ENCODE measurements at regions not wholly inside any gene's neighbourhood (a gene's known extent, or its start where the extent isn't known, plus 50 kb on each side); places are given as distances from the start of the nearest gene placed in this dataset.

GRCh38 chr12:128068211-128068610 is 198.8 kb upstream of the TMEM132C start:
- H3K36me3 ChIP-seq (ENCODE audit: insufficient read depth, low read length), result no peaks in the 10 kb centered on the region
- H3K9ac ChIP-seq (ENCODE audit: low read length), result no peak overlapping the region

GRCh38 chr12:128069359-128069997 is 197.5 kb upstream of the TMEM132C start:
- peak; percentile 89 for DNase-seq
- H3K36me3 ChIP-seq (ENCODE audit: insufficient read depth, low read length), result no peaks in the 10 kb centered on the region

More at GRCh38 chr12:128068211-128068610, 198.8 kb upstream of the TMEM132C start:
- Histone ChIP-seq H3K4me1 (ENCODE audit: low read length) (peaks cover 5% of the 10 kb centered on the region; the same call in 1 of the 2 replicates), H3K4me3 (ENCODE audit: low read length) (no peak overlapping the region), H4K20me1 (ENCODE audit: insufficient read depth, low read depth, low read length) (no peaks in the 10 kb centered on the region), H2AFZ (ENCODE audit: low read length) (no peak overlapping the region), H3K9me2 (replicated peaks; ENCODE audit: insufficient read depth, low read length) (no peaks in the 10 kb centered on the region), H3K9me3 (ENCODE audit: low read length) (no peaks in the 10 kb centered on the region), H3K27me3 (ENCODE audit: low read length) (no peaks in the 10 kb centered on the region), H3K79me2 (ENCODE audit: low read length) (no peaks in the 10 kb centered on the region), H3K27ac (ENCODE audit: low read length) (no peak overlapping the region), H3K4me2 (ENCODE audit: low read depth, low read length, poor library complexity, severe bottlenecking) (no peak overlapping the region)
- DNase-seq, result no peak

GRCh38 chr12:128073937-128074336 is 193.0 kb upstream of the TMEM132C start:
- no peak overlapping the region for H3K4me2 ChIP-seq (ENCODE audit: low read depth, low read length, poor library complexity, severe bottlenecking)
- DNase-seq, result no peak
- H3K9me3 ChIP-seq (ENCODE audit: low read length), result no peaks in the 10 kb centered on the region
- H3K4me1 ChIP-seq (ENCODE audit: low read length), result peaks cover 6% of the 10 kb centered on the region; the same call in 1 of the 2 replicates
- H4K20me1 ChIP-seq (ENCODE audit: insufficient read depth, low read depth, low read length), result no peaks in the 10 kb centered on the region
- no peak overlapping the region for H3K27ac ChIP-seq (ENCODE audit: low read length)
- no peak overlapping the region for H2AFZ ChIP-seq (ENCODE audit: low read length)
- no peaks in the 10 kb centered on the region for H3K36me3 ChIP-seq (ENCODE audit: insufficient read depth, low read length)
- H3K79me2 ChIP-seq (ENCODE audit: low read length), result no peaks in the 10 kb centered on the region
- H3K9me2 ChIP-seq (replicated peaks; ENCODE audit: insufficient read depth, low read length), result no peaks in the 10 kb centered on the region
- peaks cover 2% of the 10 kb centered on the region; the same call in 1 of the 2 replicates for H3K27me3 ChIP-seq (ENCODE audit: low read length)
- no peak overlapping the region for H3K4me3 ChIP-seq (ENCODE audit: low read length)
- no peak overlapping the region for H3K9ac ChIP-seq (ENCODE audit: low read length)

More at GRCh38 chr12:128069359-128069997, 197.5 kb upstream of the TMEM132C start:
- no peaks in the 10 kb centered on the region for H3K9me2 ChIP-seq (replicated peaks; ENCODE audit: insufficient read depth, low read length)
- H3K9ac ChIP-seq (ENCODE audit: low read length), result no peak overlapping the region
- H2AFZ ChIP-seq (ENCODE audit: low read length), result no peak overlapping the region
- H3K4me1 ChIP-seq (ENCODE audit: low read length), result peaks cover 6% of the 10 kb centered on the region; the same call in 1 of the 2 replicates
- H3K27me3 ChIP-seq (ENCODE audit: low read length), result no peaks in the 10 kb centered on the region
- H4K20me1 ChIP-seq (ENCODE audit: insufficient read depth, low read depth, low read length), result no peaks in the 10 kb centered on the region
- no peaks in the 10 kb centered on the region for H3K79me2 ChIP-seq (ENCODE audit: low read length)
- no peak overlapping the region for H3K4me3 ChIP-seq (ENCODE audit: low read length)
- H3K4me2 ChIP-seq (ENCODE audit: low read depth, low read length, poor library complexity, severe bottlenecking), result no peak overlapping the region
- H3K9me3 ChIP-seq (ENCODE audit: low read length), result no peaks in the 10 kb centered on the region
- H3K27ac ChIP-seq (ENCODE audit: low read length), result no peak overlapping the region

GRCh38 chr12:128075332-128075731 is 191.6 kb upstream of the TMEM132C start:
- H3K9me2 ChIP-seq (replicated peaks; ENCODE audit: insufficient read depth, low read length), result no peaks in the 10 kb centered on the region
- H2AFZ ChIP-seq (ENCODE audit: low read length), result no peak overlapping the region
- H3K4me3 ChIP-seq (ENCODE audit: low read length), result no peak overlapping the region
- no peak for DNase-seq
- peaks cover 6% of the 10 kb centered on the region; the same call in 1 of the 2 replicates for H3K4me1 ChIP-seq (ENCODE audit: low read length)
- H3K27ac ChIP-seq (ENCODE audit: low read length), result no peak overlapping the region
- H3K9ac ChIP-seq (ENCODE audit: low read length), result no peak overlapping the region
- no peaks in the 10 kb centered on the region for H3K36me3 ChIP-seq (ENCODE audit: insufficient read depth, low read length)
- no peaks in the 10 kb centered on the region for H4K20me1 ChIP-seq (ENCODE audit: insufficient read depth, low read depth, low read length)
- no peaks in the 10 kb centered on the region for H3K79me2 ChIP-seq (ENCODE audit: low read length)
- no peaks in the 10 kb centered on the region for H3K9me3 ChIP-seq (ENCODE audit: low read length)
- H3K27me3 ChIP-seq (ENCODE audit: low read length), result peaks cover 2% of the 10 kb centered on the region; the same call in 1 of the 2 replicates
- no peak overlapping the region for H3K4me2 ChIP-seq (ENCODE audit: low read depth, low read length, poor library complexity, severe bottlenecking)

- Histone ChIP-seq H3K9me2 (replicated peaks; ENCODE audit: insufficient read depth, low read length) (no peaks in the 10 kb centered on the region), H3K4me3 (ENCODE audit: low read length) (no peak overlapping the region), H3K27me3 (ENCODE audit: low read length) (peaks cover 2% of the 10 kb centered on the region; the same call in 1 of the 2 replicates), H3K4me2 (ENCODE audit: low read depth, low read length, poor library complexity, severe bottlenecking) (no peak overlapping the region), H3K27ac (ENCODE audit: low read length) (no peak overlapping the region), H3K79me2 (ENCODE audit: low read length) (no peaks in the 10 kb centered on the region), H3K9me3 (ENCODE audit: low read length) (no peaks in the 10 kb centered on the region), H3K4me1 (ENCODE audit: low read length) (peaks cover 6% of the 10 kb centered on the region; the same call in 1 of the 2 replicates), H3K36me3 (ENCODE audit: insufficient read depth, low read length) (no peaks in the 10 kb centered on the region), H4K20me1 (ENCODE audit: insufficient read depth, low read depth, low read length) (no peaks in the 10 kb centered on the region), H3K9ac (ENCODE audit: low read length) (no peak overlapping the region), H2AFZ (ENCODE audit: low read length) (no peak overlapping the region)
- no peak for DNase-seq
Measured at GRCh38 chr12:128076188-128076587, 190.8 kb upstream of the TMEM132C start.

GRCh38 chr12:128077211-128077916 is 189.6 kb upstream of the TMEM132C start:
- no peak overlapping the region for H3K27ac ChIP-seq (ENCODE audit: low read length)
- no peaks in the 10 kb centered on the region for H3K79me2 ChIP-seq (ENCODE audit: low read length)
- no peaks in the 10 kb centered on the region for H4K20me1 ChIP-seq (ENCODE audit: insufficient read depth, low read depth, low read length)
- no peaks in the 10 kb centered on the region for H3K9me2 ChIP-seq (replicated peaks; ENCODE audit: insufficient read depth, low read length)
- peaks cover 2% of the 10 kb centered on the region; the same call in 1 of the 2 replicates for H3K27me3 ChIP-seq (ENCODE audit: low read length)
- no peaks in the 10 kb centered on the region for H3K36me3 ChIP-seq (ENCODE audit: insufficient read depth, low read length)
- no peak for DNase-seq
- H3K9me3 ChIP-seq (ENCODE audit: low read length), result no peaks in the 10 kb centered on the region
- peaks cover 6% of the 10 kb centered on the region; the same call in 1 of the 2 replicates for H3K4me1 ChIP-seq (ENCODE audit: low read length)
- no peak overlapping the region for H3K9ac ChIP-seq (ENCODE audit: low read length)
- no peak overlapping the region for H3K4me2 ChIP-seq (ENCODE audit: low read depth, low read length, poor library complexity, severe bottlenecking)
- H2AFZ ChIP-seq (ENCODE audit: low read length), result no peak overlapping the region
- H3K4me3 ChIP-seq (ENCODE audit: low read length), result no peak overlapping the region

GRCh38 chr12:128077917-128078298 is 189.1 kb upstream of the TMEM132C start:
- H4K20me1 ChIP-seq (ENCODE audit: insufficient read depth, low read depth, low read length), result no peaks in the 10 kb centered on the region
- H3K4me1 ChIP-seq (ENCODE audit: low read length), result peaks cover 4% of the 10 kb centered on the region; the same call in 1 of the 2 replicates
- H3K4me2 ChIP-seq (ENCODE audit: low read depth, low read length, poor library complexity, severe bottlenecking), result no peak overlapping the region
- H3K9me2 ChIP-seq (replicated peaks; ENCODE audit: insufficient read depth, low read length), result no peaks in the 10 kb centered on the region
- DNase-seq, result no peak
- H3K9ac ChIP-seq (ENCODE audit: low read length), result no peak overlapping the region
- no peaks in the 10 kb centered on the region for H3K36me3 ChIP-seq (ENCODE audit: insufficient read depth, low read length)
- H3K79me2 ChIP-seq (ENCODE audit: low read length), result no peaks in the 10 kb centered on the region
- H3K4me3 ChIP-seq (ENCODE audit: low read length), result no peak overlapping the region
- no peak overlapping the region for H3K27ac ChIP-seq (ENCODE audit: low read length)
- no peak overlapping the region for H2AFZ ChIP-seq (ENCODE audit: low read length)
- no peaks in the 10 kb centered on the region for H3K9me3 ChIP-seq (ENCODE audit: low read length)
- peaks cover 2% of the 10 kb centered on the region; the same call in 1 of the 2 replicates for H3K27me3 ChIP-seq (ENCODE audit: low read length)

- Histone ChIP-seq H3K4me2 (ENCODE audit: low read depth, low read length, poor library complexity, severe bottlenecking) (no peak overlapping the region), H2AFZ (ENCODE audit: low read length) (no peak overlapping the region), H3K9me3 (ENCODE audit: low read length) (no peaks in the 10 kb centered on the region), H3K79me2 (ENCODE audit: low read length) (no peaks in the 10 kb centered on the region), H3K4me3 (ENCODE audit: low read length) (no peak overlapping the region), H3K27ac (ENCODE audit: low read length) (no peak overlapping the region), H4K20me1 (ENCODE audit: insufficient read depth, low read depth, low read length) (no peaks in the 10 kb centered on the region), H3K27me3 (ENCODE audit: low read length) (peaks cover 2% of the 10 kb centered on the region; the same call in 1 of the 2 replicates), H3K4me1 (ENCODE audit: low read length) (no peaks in the 10 kb centered on the region), H3K9ac (ENCODE audit: low read length) (no peak overlapping the region), H3K36me3 (ENCODE audit: insufficient read depth, low read length) (no peaks in the 10 kb centered on the region), H3K9me2 (replicated peaks; ENCODE audit: insufficient read depth, low read length) (no peaks in the 10 kb centered on the region)
- no peak for DNase-seq
Measured at GRCh38 chr12:128078301-128078971, 188.5 kb upstream of the TMEM132C start.
